SK-N-SH (cell line): ENCODE measurements at regions not wholly inside any gene's neighbourhood (a gene's known extent, or its start where the extent isn't known, plus 50 kb on each side); places are given as distances from the start of the nearest gene placed in this dataset.
A peak's percentile ranks its signal among the peaks of the same experiment; 100 is the strongest.

Experiments
- CTCF ChIA-PET: fragments of 300-600, 350-600 bp; formaldehyde crosslinking; extraction: SDS; loops from one replicate; lab custom pipeline; 2021; lab: Yijun Ruan, JAX
- POLR2A ChIA-PET: fragments of 350-600 bp; sonication (Branson Sonifier 250); formaldehyde crosslinking; extraction: SDS; loops from one replicate; lab custom pipeline; 2020; ENCODE audit warnings: antibody characterized with exemption, inconsistent platforms; lab: Yijun Ruan, JAX
- DNase-seq: peaks from one replicate; pipeline ENCODE4 v3.0.0; 2012
- H2AFZ ChIP-seq: fragments of 200-600 bp; sonication (generic); 2 replicates; pipeline ENCODE4 v1.8.1; 2016; ENCODE audit warnings: antibody characterized with exemption, mild to moderate bottlenecking, low read depth
- H3F3A ChIP-seq: fragments of 200-600 bp; sonication (generic); replicated peaks from 2 replicates; pipeline ENCODE3; 2016; ENCODE audit warnings: antibody characterized with exemption, mild to moderate bottlenecking; ENCODE audit not compliant: insufficient read depth
- H3K27ac ChIP-seq, 2 experiments: fragments of 200-500 bp in 1 of 2; fragments of 200-600 bp in 1 of 2; sonication (Bioruptor generic) in 1 of 2; sonication (generic), shearing (Covaris generic) in 1 of 2; 2 replicates each; pipeline versions ENCODE4 v1.5.1 to v1.6.1; 2014 to 2016; ENCODE audit warnings: low read depth in 2 of 2, inconsistent platforms in 1 of 2, low read length in 1 of 2, mild to moderate bottlenecking in 1 of 2, mixed read lengths in 1 of 2
- H3K27me3 ChIP-seq: fragments of 200-600 bp; sonication (generic), shearing (Covaris generic); 2 replicates; pipeline ENCODE4 v1.6.1; 2016; ENCODE audit warnings: mixed run types; ENCODE audit not compliant: insufficient read depth
- H3K36me3 ChIP-seq, 2 experiments: fragments of 200-500 bp in 1 of 2; fragments of 200-600 bp in 1 of 2; sonication (Bioruptor generic) in 1 of 2; sonication (generic) in 1 of 2; replicated peaks in 1 of 2; 2 replicates each; pipeline versions ENCODE3 to v1.5.1; 2014 to 2016; ENCODE audit warnings: low read length in 1 of 2, mild to moderate bottlenecking in 1 of 2; ENCODE audit not compliant: insufficient read depth in 2 of 2, control insufficient read depth in 1 of 2
- H3K4me1 ChIP-seq, 2 experiments: fragments of 200-500 bp in 1 of 2; fragments of 200-600 bp in 1 of 2; sonication (Bioruptor generic) in 1 of 2; sonication (generic), shearing (Covaris generic) in 1 of 2; 2 replicates each; pipeline versions ENCODE4 v1.5.1 to v1.6.1; 2014 to 2016; ENCODE audit warnings: low read depth in 1 of 2, low read length in 1 of 2, mixed run types in 1 of 2; ENCODE audit not compliant: insufficient read depth in 2 of 2, control insufficient read depth in 1 of 2
- H3K4me2 ChIP-seq: fragments of 200-600 bp; sonication (generic), shearing (Covaris generic); 2 replicates; pipeline ENCODE4 v1.6.1; 2017; ENCODE audit warnings: mixed run types
- H3K4me3 ChIP-seq, 2 experiments: fragments of 200-500 bp in 1 of 2; fragments of 200-600 bp in 1 of 2; sonication (Bioruptor generic) in 1 of 2; sonication (generic), shearing (Covaris generic) in 1 of 2; 2 replicates each; pipeline versions ENCODE4 v1.5.1 to v1.8.1; 2014 to 2016; ENCODE audit warnings: low read depth in 2 of 2, inconsistent platforms in 1 of 2, low read length in 1 of 2, mild to moderate bottlenecking in 1 of 2, mixed read lengths in 1 of 2, moderate library complexity in 1 of 2
- H3K79me2 ChIP-seq: fragments of 200-600 bp; sonication (generic); 2 replicates; pipeline ENCODE4 v1.8.1; 2017; ENCODE audit warnings: mild to moderate bottlenecking; ENCODE audit not compliant: insufficient read depth
- H3K9ac ChIP-seq: fragments of 200-600 bp; sonication (generic); 2 replicates; pipeline ENCODE4 v1.6.1; 2017; ENCODE audit warnings: mixed run types
- H3K9me2 ChIP-seq: fragments of 200-600 bp; sonication (generic); 2 replicates; pipeline ENCODE4 v1.6.1; 2017; ENCODE audit warnings: mixed run types
- H3K9me3 ChIP-seq: fragments of 200-600 bp; sonication (generic); 2 replicates; pipeline ENCODE4 v1.6.1; 2017; ENCODE audit warnings: mixed run types, mild to moderate bottlenecking, moderate library complexity
- H4K20me1 ChIP-seq: fragments of 200-600 bp; sonication (generic); 2 replicates; pipeline ENCODE4 v1.6.1; 2017; ENCODE audit warnings: mild to moderate bottlenecking, mixed run types; ENCODE audit not compliant: insufficient read depth
- CTCF ChIP-seq: fragments of 200-600 bp; sonication (generic); IDR thresholded peaks from 2 replicates; pipeline ENCODE4 v1.6.1; 2017; ENCODE audit warnings: antibody characterized with exemption, mild to moderate bottlenecking, moderate library complexity
- ELF1 ChIP-seq: IDR thresholded peaks from 2 replicates; pipeline ENCODE4 v1.4.0; 2012
- EP300 ChIP-seq, 2 experiments: IDR thresholded peaks; 2 replicates each; pipeline versions ENCODE4 v1.4.0 to v1.6.1; 2012; ENCODE audit warnings: borderline replicate concordance in 1 of 2, low read depth in 1 of 2, low read length in 1 of 2
- FOSL2 ChIP-seq: IDR thresholded peaks from 2 replicates; pipeline ENCODE4 v1.4.0; 2012; ENCODE audit warnings: low read depth, mild to moderate bottlenecking, moderate library complexity, borderline replicate concordance
- IRF3 ChIP-seq: fragments of 150-350 bp; IDR thresholded peaks from 2 replicates; pipeline ENCODE4 v1.6.1; 2016; ENCODE audit warnings: mild to moderate bottlenecking, low read depth, low read length
- JUND ChIP-seq: IDR thresholded peaks from 2 replicates; pipeline ENCODE4 v1.4.0; 2012
- MAX ChIP-seq: IDR thresholded peaks from 2 replicates; pipeline ENCODE4 v1.4.0; 2012; ENCODE audit warnings: low read depth
- MEF2A ChIP-seq: IDR thresholded peaks from 2 replicates; pipeline ENCODE4 v1.4.0; 2012; ENCODE audit warnings: low read depth, borderline replicate concordance
- NFIC ChIP-seq: IDR thresholded peaks from 2 replicates; pipeline ENCODE4 v1.4.0; 2012; ENCODE audit warnings: borderline replicate concordance
- RFX5 ChIP-seq: IDR thresholded peaks from 2 replicates; pipeline ENCODE4 v1.6.1; 2012; ENCODE audit warnings: mild to moderate bottlenecking, improper control_type of control experiment, low read length
- TAF1 ChIP-seq: IDR thresholded peaks from 2 replicates; pipeline ENCODE4 v1.6.1; 2012; ENCODE audit warnings: low read depth, mild to moderate bottlenecking, low read length, moderate library complexity, borderline replicate concordance
- TCF12 ChIP-seq: IDR thresholded peaks from 2 replicates; pipeline ENCODE4 v1.4.0; 2012
- USF1 ChIP-seq: IDR thresholded peaks from 2 replicates; pipeline ENCODE4 v1.4.0; 2012; ENCODE audit warnings: low read depth, borderline replicate concordance
- USF2 ChIP-seq: fragments of 150-350 bp; IDR thresholded peaks from 2 replicates; pipeline ENCODE4 v1.6.1; 2017; ENCODE audit warnings: antibody characterized with exemption, low read length, low read depth, borderline replicate concordance
- YY1 ChIP-seq: IDR thresholded peaks from 2 replicates; pipeline ENCODE4 v1.4.0; 2012; ENCODE audit warnings: low read depth, mild to moderate bottlenecking
- ZBTB33 ChIP-seq: IDR thresholded peaks from 2 replicates; pipeline ENCODE4 v1.4.0; 2012; ENCODE audit warnings: low read depth, borderline replicate concordance
- WGBS: methylation state at CpG from one replicate; pipeline ENCODE4 v1.1.6; 2017; ENCODE audit warnings: low lambda C conversion rate; 5-methylcytosine and 5-hydroxymethylcytosine counted together

- Histone ChIP-seq H4K20me1 (no peaks in the 10 kb centered on the region), H3K4me3 (no peak overlapping the region), H3K9me2 (no peaks in the 10 kb centered on the region), H2AFZ (no peak overlapping the region), H3K9ac (no peak overlapping the region), H3K27ac (no peak overlapping the region), H3F3A (no peaks in the 10 kb centered on the region), H3K27me3 (no peaks in the 10 kb centered on the region), H3K36me3 (peaks cover 0 to 3% of the 10 kb centered on the region in 2 experiments), H3K9me3 (no peaks in the 10 kb centered on the region), H3K4me2 (no peak overlapping the region), H3K79me2 (no peaks in the 10 kb centered on the region), H3K4me1 (no peaks in the 10 kb centered on the region)
- TF ChIP-seq RFX5 (no peak), JUND (no peak), CTCF (no peak), FOSL2 (no peak), ELF1 (no peak), EP300 (IDR thresholded peaks at IDR 0.05; ENCODE audit: borderline replicate concordance in 1 of 2, low read depth in 1 of 2, low read length in 1 of 2) (no peak), USF2 (no peak), MAX (no peak), YY1 (no peak)
- POLR2A ChIA-PET = no interaction called here
- no peak for DNase-seq
- 95% methylated on average over 2 of the region's 3 CpGs for WGBS
- CTCF ChIA-PET = no interaction called here
Measured at GRCh38 chr5:93953442-93953841, 212.0 kb upstream of the POU5F2 start.

GRCh38 chr5:93941897-93942296 lies 200.5 kb upstream of the POU5F2 start:
- Histone ChIP-seq H3K9ac (no peak overlapping the region), H3K79me2 (no peaks in the 10 kb centered on the region), H3K4me3 (no peak overlapping the region), H3K9me3 (no peaks in the 10 kb centered on the region), H4K20me1 (no peaks in the 10 kb centered on the region), H3K4me2 (no peak overlapping the region), H3K27me3 (no peaks in the 10 kb centered on the region), H3F3A (no peaks in the 10 kb centered on the region), H3K27ac (peak overlapping the region in 1 of 2 experiments; percentile 72; a peak in 2 of 4 replicates), H3K4me1 (peaks cover 0 to 7% of the 10 kb centered on the region in 2 experiments; a peak in 2 of 4 replicates), H3K36me3 (no peaks in the 10 kb centered on the region), H2AFZ (no peak overlapping the region), H3K9me2 (no peaks in the 10 kb centered on the region)
- CTCF ChIA-PET = interaction anchor here (1.2 to 1.4 kb wide), 2 partner anchors 13 to 21 kb away, joined by 3 read pairs; no protein-coding TSS in a partner anchor
- POLR2A ChIA-PET = interaction anchor here (0.8 kb wide), 1 partner anchor 567 kb away, joined by 3 read pairs; no protein-coding TSS in a partner anchor
- WGBS = 71% methylated on average over 3 of the region's 3 CpGs
- peak; percentile 47 for DNase-seq
- no peak for TF ChIP-seq MEF2A
- TF ChIP-seq NFIC = no peak
- TF ChIP-seq CTCF = no peak
- TF ChIP-seq USF2 = no peak
- no peak for TF ChIP-seq MAX
- TF ChIP-seq TAF1 = no peak
- no peak for TF ChIP-seq IRF3
- TF ChIP-seq ELF1 = no peak
- no peak for TF ChIP-seq USF1
- peak; percentile 43 for TF ChIP-seq TCF12
- no peak for TF ChIP-seq ZBTB33
